ENCODE measurements at regions not wholly inside any gene's neighbourhood (a gene's known extent, or its start where the extent isn't known, plus 50 kb on each side); places are given as distances from the start of the nearest gene placed in this dataset.
"Not testable (repeated sequence)": the region's sequence is repeated elsewhere in the genome, so short reads cannot be mapped to it uniquely, and the experiment has no call there.

DNA sequence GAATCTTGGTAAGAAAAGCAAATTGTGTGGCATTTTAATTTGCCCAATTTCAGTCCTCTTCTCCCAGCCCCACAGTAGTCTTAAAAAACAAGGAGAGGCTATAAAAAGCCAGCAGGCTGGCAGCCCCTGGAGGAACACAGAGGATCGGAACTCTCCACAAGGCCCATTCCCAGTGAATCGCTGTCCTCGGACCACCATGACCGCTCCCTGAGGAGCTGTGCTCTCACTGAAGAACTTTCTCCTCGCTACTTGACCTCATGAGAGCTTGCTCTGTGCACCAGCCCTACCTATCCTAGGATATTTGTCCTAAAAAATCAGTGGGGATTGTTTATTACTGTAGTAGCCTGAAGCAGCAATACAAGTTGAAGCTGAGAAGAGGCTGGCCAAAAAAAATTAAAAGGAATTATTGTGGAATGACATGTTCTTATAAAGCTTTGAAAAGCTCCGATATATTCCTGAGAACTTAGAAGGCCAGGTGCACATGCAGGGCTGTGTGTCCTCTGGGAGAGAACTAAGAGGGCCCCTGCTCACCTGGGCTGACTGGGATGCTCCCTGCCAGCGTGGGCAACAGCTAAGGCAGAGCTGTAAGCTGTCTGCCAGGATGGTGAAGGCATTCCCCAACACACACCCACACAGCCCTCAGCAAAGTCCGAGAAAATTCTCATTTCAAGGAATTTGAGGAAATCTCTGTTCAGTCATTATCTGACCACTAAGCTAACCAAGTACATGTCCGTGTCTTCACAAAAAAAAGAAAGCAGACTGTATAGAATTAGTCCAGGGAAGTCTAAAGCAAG is 148.8 kb upstream of the SFSWAP start:
- Mint-ChIP-seq H3K36me3 (ENCODE audit: low read depth) (no peaks in the 10 kb centered on the region), H3K27me3 (ENCODE audit: low read depth) (peaks cover 21% of the 10 kb centered on the region), H3K4me3 (no peak overlapping the region), H3K4me1 (no peaks in the 10 kb centered on the region), H3K9me3 (no peaks in the 10 kb centered on the region), H3K27ac (no peak overlapping the region)
- TF ChIP-seq CTCF (IDR thresholded peaks at IDR 0.05; ENCODE audit: unreplicated experiment in 3 of 3) = no peak

DNA sequence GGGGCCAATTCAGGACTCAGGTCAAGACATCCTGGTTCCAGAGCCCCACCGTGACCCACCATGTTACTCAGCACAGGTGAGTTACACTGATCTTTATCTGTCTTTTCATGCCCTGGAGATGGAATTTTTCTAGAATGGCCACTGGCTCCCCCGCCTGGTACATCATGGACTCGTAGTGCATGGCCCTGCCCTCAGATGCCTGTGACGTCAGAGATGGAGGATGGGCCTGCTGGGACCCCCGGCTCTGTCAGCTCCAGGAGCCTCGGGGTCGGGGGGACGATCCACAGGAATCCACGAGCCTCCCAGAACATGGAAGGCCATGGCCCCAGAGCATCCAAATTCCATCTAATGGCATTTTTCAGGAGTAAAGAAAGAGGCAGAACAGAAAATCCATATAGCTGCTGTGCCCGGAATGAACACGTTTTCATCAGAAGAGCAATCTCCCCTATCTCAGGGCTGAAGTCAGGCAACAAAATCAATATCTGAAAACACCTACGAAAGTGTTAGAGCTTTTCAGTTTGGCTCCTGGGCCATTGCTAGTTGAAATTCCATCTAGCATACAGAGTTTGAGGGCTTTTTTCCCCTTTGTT is 146.7 kb upstream of the SFSWAP start:
- H3K36me3 Mint-ChIP-seq (ENCODE audit: low read depth); H3K4me3 Mint-ChIP-seq; H3K27ac Mint-ChIP-seq; H3K4me1 Mint-ChIP-seq; H3K9me3 Mint-ChIP-seq: not testable (repeated sequence)
- peaks cover 29% of the 10 kb centered on the region for H3K27me3 Mint-ChIP-seq (ENCODE audit: low read depth)

DNA sequence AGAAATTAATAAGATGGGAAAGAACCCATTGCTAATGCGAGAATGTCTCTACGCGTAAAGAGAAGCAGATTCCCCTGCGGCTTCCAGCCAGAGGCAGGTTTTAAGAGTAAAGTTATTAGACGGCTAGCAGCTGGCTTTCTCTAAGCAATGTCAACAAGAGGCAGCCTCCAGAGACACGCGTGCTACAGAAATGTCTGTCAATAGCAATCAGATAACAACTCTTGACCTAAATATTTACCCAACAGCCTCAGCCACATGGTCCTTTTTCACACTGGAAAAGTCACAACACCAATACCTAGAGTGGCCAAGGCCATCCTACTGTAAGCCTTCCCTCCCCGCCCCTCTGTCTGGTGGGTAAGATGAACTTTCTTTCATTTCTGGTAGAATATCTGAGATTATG is 146.0 kb upstream of the SFSWAP start:
- Mint-ChIP-seq H3K9me3 (no peaks in the 10 kb centered on the region), H3K4me1 (no peaks in the 10 kb centered on the region), H3K27me3 (ENCODE audit: low read depth) (peaks cover 35% of the 10 kb centered on the region), H3K27ac (no peak overlapping the region), H3K36me3 (ENCODE audit: low read depth) (no peaks in the 10 kb centered on the region), H3K4me3 (no peak overlapping the region)
- TF ChIP-seq CTCF (IDR thresholded peaks at IDR 0.05; ENCODE audit: unreplicated experiment in 3 of 3) = no peak

GRCh38 chr12:131565267-131566015 is 145.4 kb upstream of the SFSWAP start:
- TF ChIP-seq CTCF (IDR thresholded peaks at IDR 0.05; ENCODE audit: unreplicated experiment in 3 of 3) = no peak
- Mint-ChIP-seq H3K36me3 (ENCODE audit: low read depth) (no peaks in the 10 kb centered on the region), H3K9me3 (no peaks in the 10 kb centered on the region), H3K4me3 (no peak overlapping the region), H3K27ac (no peak overlapping the region), H3K4me1 (no peaks in the 10 kb centered on the region), H3K27me3 (ENCODE audit: low read depth) (peaks cover 40% of the 10 kb centered on the region)

DNA sequence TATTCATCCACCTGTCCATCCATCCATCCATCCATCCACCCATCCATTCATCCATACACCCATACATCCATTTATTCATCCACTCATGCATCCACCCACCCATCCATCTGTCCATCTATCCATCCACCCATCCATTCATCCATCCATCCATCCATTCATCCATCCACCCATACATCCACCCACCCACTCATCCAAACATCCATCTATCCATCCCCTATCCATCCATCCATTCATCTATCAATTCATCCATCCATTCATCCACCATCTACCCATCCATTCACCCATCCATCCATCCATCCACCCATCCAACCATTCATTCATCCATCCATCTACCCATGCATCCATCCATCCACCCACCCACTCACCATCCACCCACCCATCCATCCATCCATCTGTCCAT is 142.6 kb upstream of the SFSWAP start:
- Mint-ChIP-seq H3K27me3 (ENCODE audit: low read depth) (peaks cover 51% of the 10 kb centered on the region), H3K4me3 (no peak overlapping the region), H3K27ac (no peak overlapping the region), H3K36me3 (ENCODE audit: low read depth) (no peaks in the 10 kb centered on the region), H3K9me3 (no peaks in the 10 kb centered on the region), H3K4me1 (peaks cover 4% of the 10 kb centered on the region)
- no peak for TF ChIP-seq CTCF (IDR thresholded peaks at IDR 0.05; ENCODE audit: unreplicated experiment in 3 of 3)

DNA sequence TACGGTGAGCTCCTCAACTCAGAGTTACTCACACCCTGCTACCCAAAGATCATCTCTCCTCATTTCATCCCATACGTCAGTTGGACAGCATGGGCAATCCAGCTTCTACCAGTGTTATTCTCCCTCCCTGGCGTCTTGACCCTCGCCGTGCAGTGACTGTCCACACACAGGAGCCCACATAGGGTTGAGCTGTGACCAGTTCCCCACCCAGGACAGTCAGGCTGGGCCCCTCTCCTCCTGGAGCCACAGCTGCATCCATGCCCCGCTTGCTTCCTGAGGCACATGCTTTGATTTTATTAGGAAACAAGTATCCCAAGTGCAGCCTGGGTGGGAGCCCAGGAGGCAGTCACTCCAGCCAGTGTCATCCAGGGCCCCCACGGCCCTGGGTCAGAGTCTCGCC is 140.3 kb upstream of the SFSWAP start:
- Mint-ChIP-seq H3K4me3 (no peak overlapping the region), H3K27me3 (ENCODE audit: low read depth) (peaks cover 51% of the 10 kb centered on the region), H3K36me3 (ENCODE audit: low read depth) (no peaks in the 10 kb centered on the region), H3K9me3 (no peaks in the 10 kb centered on the region), H3K4me1 (peaks cover 20% of the 10 kb centered on the region), H3K27ac (no peak overlapping the region)
- TF ChIP-seq CTCF (IDR thresholded peaks at IDR 0.05; ENCODE audit: unreplicated experiment in 3 of 3) = no peak
